NCI-H2081 (cell line): ENCODE measurements at regions not wholly inside any gene's neighbourhood (a gene's known extent, or its start where the extent isn't known, plus 50 kb on each side); places are given as distances from the start of the nearest gene placed in this dataset.
"Not testable (repeated sequence)": the region's sequence is repeated elsewhere in the genome, so short reads cannot be mapped to it uniquely, and the experiment has no call there.

ENCODE experiments used
- DNase-seq, 2 experiments: peaks; one replicate each; lab custom pipeline; 2025; lab: John Stamatoyannopoulos, UW

DNA sequence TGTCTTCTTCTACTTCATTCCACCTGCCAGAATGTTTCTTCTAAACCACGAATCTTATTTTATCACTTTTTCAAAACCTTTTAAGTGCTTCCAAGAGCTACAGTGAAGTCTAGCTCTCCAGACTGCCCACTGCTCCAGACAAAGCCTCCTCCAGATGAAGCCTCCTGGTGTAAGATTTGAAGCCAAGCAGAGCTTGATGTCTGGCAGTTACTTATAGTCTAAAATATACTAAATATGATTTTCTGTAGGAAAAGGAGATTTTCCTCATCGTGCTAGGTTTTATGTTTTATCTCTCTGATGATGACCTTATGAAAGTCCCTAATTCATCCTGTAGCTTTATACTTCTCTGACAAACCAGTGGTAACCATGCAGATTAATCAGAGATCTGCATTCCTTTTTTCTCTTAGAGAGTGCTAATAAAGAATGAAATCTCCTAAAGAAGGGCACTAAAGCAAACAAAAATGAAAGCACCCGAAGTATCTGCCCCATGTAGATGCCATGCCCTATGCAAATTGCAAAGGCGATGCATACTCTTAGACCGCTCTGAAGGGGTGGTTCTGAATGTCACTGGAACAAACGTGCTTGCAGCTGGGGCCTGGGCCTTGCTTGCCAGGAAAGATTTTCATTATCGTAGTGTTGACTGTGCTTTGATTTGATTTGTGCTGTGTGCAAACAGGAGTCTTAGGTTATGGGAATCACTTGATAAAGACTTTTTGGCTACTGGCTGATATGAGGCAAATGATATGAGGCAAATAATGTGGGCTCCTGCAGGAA is 314.2 kb downstream of the PID1 start:
- DNase-seq = no peak

DNA sequence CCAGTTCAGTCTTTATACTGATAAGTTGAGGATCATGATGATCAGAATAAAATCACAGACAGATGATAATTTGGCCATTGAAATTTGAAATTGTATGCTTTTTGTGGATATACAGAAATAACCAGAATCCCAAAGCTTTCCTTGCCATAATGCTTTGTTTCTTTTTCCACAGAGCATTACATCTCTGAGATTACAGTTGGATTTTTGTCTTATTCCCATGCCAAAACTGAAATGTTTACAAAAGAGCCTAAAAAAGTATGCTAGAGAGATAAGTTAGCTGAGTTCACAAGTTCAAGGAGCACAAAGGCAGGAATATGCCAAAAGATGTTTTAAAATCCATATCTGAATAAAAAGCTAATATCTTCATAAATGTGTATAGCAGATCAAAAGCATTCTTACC is 321.3 kb downstream of the PID1 start:
- no peak for DNase-seq

GRCh38 chr2:228945710-228946109 is 325.4 kb downstream of the PID1 start:
- DNase-seq = no peak

DNA sequence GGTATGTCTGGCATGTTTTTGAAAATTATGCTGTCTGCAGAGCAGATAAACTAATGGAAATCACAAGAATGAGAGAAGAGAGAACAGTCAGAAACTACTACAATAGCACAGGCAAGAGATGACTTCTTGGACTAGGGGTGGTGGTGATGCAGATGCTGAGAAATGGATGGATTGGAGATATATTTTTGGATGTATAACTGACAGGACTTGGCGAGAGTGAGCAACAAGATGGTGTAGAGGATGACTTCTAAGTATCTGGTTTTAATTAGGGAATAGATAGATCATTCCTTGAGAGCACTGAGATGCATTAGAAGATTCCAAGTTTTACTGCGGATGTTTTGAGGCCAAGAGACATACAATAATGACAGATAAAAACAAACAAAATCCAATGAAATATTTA is 328.2 kb downstream of the PID1 start:
- no peak for DNase-seq

DNA sequence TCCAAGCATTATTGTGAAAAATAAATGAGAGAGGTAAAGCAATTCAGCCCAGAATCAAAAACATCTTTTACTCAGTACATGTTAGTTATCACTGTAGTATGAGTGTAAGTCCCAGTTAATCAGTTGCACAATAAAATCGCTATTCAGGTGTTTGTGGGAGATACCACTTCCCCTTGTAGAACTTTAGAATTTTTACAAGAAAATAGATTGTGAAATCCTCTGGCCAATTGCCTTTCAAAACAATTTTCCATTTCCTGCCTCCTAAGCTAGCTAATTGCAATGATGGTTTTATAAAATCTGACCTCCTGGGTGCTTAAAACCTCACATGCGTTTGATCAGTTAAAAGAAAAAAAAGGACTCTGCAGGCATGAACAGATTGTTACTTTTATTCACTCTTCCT is 332.5 kb downstream of the PID1 start:
- no peak for DNase-seq

GRCh38 chr2:228927028-228928010 is 343.8 kb downstream of the PID1 start:
- DNase-seq = no peak

- no peak for DNase-seq
These were observed 351.3 kb downstream of the PID1 start for GRCh38 chr2:228919808-228920207.

- DNase-seq = no peak
These were observed 353.9 kb downstream of the PID1 start for GRCh38 chr2:228917220-228917619.

GRCh38 chr2:228916416-228917090 is 354.5 kb downstream of the PID1 start:
- no peak for DNase-seq

DNA sequence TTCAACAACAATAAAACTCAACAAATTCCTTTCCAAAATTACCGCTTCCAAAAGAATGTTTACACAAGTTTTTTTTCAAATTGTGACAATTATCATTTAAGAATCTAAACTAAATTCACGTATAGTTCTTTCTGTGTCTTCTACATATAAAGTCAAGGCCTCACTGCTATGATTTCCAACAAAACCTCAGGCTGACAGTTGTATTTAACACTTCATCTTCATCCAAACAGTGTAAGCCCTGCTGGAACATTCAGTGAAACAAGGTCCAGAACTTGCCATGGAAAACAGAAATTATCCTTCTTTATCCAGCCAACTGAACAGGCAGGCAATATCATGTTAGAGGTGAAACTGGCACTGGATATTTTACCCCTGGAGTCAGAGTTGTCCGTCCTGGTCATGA is 357.9 kb downstream of the PID1 start:
- no peak for DNase-seq

- DNase-seq = not testable (repeated sequence)
These were observed 360.2 kb downstream of the PID1 start for GRCh38 chr2:228910872-228911271.

- no peak for DNase-seq
These were observed 368.9 kb downstream of the PID1 start for GRCh38 chr2:228902176-228902575.

DNA sequence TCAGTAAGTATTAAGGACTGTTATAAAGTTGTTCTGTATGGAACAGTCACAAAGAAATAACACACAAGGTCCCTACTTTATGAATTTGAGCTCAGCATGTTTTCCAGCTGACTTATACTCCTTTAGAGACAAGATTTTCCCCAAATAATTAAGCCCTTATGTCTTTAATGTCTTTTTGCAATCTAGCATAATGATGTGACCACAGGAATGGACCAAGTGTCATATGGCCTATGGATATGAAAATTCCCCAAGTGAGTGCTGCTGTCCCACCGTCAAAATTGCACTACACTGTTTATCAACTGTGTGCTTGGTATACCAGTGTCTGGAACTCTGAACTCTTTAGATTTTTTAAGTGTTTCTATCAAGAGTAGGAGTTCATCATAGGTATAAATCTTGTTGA is 369.6 kb downstream of the PID1 start:
- no peak for DNase-seq

GRCh38 chr2:228878138-228878537 is 392.9 kb downstream of the PID1 start:
- DNase-seq = no peak

DNA sequence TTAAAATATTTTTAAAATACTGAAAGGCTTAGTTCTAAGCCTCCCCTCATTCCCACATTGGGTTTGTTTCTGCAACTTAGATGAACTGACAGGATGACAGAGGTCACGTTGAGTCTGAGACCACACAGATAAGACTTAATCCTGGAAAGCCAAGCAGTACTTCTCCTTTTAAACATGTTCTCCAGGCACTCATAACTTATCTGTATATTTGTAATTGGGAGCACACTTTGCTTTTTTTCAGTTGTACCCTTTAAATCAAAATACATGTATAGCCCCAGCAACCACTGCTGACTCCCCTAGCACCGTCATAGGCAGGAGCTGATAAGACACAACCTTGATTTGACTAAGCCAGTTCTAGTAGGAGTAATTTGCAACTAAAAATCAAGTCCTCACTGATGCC is 394.8 kb downstream of the PID1 start:
- no peak for DNase-seq

- no peak for DNase-seq
These were observed 395.8 kb downstream of the PID1 start for GRCh38 chr2:228875152-228875900.

DNA sequence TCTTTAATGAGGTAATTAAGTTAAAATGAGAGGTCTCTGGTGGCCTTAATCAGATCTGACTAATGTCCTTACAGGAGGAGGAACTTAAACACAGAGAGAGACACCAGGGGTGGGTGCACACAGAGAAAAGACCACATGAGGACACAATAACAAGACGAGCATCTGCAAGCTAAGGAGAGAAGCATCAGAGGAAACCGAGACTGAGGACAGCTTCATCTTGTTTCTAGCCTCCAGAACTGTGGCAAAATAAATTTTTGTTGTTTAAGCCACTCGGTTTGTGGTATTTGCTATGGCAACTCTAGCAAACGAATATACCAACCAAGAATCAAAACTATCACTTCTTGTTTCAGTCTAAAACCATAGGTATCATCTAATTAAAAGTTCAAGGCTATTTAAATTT is 400.1 kb downstream of the PID1 start:
- DNase-seq = no peak

DNA sequence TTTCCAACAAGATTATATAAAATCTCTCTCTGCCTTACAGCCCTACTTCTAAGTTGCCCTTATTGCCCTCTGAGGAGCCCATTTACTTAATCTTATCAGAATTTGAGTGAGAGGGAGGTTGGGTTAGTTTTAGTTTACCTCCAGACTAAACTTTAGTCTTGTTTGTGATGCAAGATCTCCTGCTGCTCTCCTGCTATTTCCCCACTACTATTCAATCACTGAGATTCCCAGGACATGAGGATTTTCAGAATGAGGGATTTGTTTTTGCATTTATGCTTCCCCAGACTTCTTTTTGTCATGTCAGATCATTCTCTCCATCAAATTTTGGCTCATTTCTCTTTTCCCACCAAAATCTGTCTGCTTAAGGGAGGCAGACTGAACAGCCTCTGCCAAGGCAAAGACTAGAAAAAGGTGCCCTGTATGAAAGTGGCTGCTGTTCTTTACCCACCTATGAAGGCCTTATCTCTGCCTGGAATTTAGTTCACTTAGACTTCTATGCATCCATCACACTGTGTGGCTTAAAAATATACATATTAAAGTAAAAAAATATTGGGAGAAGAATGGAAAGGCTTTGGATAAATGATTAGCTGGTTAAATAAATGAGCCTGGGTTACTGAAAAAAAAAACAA is 401.3 kb downstream of the PID1 start:
- no peak for DNase-seq

- DNase-seq = no peak
These were observed 403.7 kb downstream of the PID1 start for GRCh38 chr2:228867406-228867805.

GRCh38 chr2:228866781-228867180 is 404.3 kb downstream of the PID1 start:
- DNase-seq = no peak

DNA sequence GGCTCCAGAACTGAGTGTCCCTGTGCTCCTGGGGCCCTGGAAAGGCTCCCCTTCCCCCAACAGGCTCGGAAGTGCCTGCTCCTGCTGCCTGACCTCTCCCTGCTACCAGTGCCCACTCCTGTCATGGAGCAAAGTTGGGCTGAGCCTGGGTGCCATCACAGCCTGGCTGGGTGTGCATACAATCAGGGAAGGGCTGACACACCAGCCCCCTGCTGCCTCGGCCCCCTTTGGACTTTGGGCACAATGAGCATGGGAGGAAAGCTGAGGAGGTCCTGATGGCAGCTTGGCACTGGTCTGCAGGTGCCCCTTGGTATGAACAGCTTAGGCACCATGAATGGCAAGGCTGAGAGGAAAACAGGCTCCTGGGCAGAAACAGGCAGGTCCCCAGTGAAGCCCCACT is 405.0 kb downstream of the PID1 start:
- no peak for DNase-seq
